Thyroid gland (tissue), 4 donors: ENCODE measurements at regions not wholly inside any gene's neighbourhood (a gene's known extent, or its start where the extent isn't known, plus 50 kb on each side); places are given as distances from the start of the nearest gene placed in this dataset.

Experiments used
- CTCF ChIP-seq, 6 experiments: fragments of 200-600 bp in 3 of 6; fragments of 450-650 bp in 3 of 6; sonication (generic) in 3 of 6; IDR thresholded peaks; one replicate each; pipeline ENCODE4 v1.5.1; 2016 to 2019; ENCODE audit warnings: antibody characterized with exemption in 6 of 6, mild to moderate bottlenecking in 2 of 6, inconsistent platforms in 1 of 6, moderate library complexity in 1 of 6
- POLR2A ChIP-seq, 2 donors: fragments of 450-650 bp; IDR thresholded peaks; one replicate each; pipeline ENCODE4 v1.6.1; 2017; ENCODE audit warnings: antibody characterized with exemption in 2 of 2, mild to moderate bottlenecking in 2 of 2, moderate library complexity in 1 of 2

DNA sequence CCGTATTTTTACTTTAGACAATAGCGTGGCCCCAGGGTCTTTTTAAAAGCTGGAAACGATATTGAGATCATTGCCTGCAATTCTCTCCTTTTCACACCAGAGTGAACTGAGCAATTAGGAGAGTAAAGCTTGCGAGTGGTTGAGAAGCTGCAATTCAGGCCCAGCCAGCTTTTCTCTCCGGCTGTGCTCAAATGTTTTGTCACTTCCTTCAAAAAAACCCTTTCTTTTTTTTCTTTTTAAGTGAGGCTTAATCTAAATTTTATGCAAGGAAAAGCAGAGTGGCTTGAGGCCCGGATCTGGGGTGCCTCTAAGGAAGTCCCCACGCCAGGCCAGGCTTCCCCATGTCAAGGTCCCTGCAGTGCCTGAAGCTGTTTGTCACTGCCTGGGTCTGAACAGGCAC is 433.9 kb downstream of the GLRX3 start:
- TF ChIP-seq CTCF (IDR thresholded peaks at IDR 0.05) (no peak), POLR2A (IDR thresholded peaks at IDR 0.05) (no peak)
